Right atrium auricular region (tissue), 2 donors: ENCODE measurements at regions not wholly inside any gene's neighbourhood (a gene's known extent, or its start where the extent isn't known, plus 50 kb on each side); places are given as distances from the start of the nearest gene placed in this dataset.
A peak's percentile ranks its signal among the peaks of the same experiment; 100 is the strongest.

Experiments
- DNase-seq: peaks from one replicate; pipeline ENCODE4 v3.0.0-alpha.2; 2019; ENCODE audit warnings: low spot score
- H3K27ac ChIP-seq, 2 donors: fragments of 200-600 bp; sonication (generic); 1 replicate in 1 of 2; 2 replicates in 1 of 2; pipeline ENCODE4 v1.5.1; 2016 to 2019
- H3K27me3 ChIP-seq, 2 donors: fragments of 200-600 bp; sonication (generic); one replicate each; pipeline versions ENCODE4 v1.5.1 to v1.6.0; 2017 to 2019
- H3K36me3 ChIP-seq: fragments of 200-600 bp; sonication (generic); one replicate; pipeline ENCODE4 v1.5.1; 2016
- H3K4me1 ChIP-seq, 2 donors: fragments of 200-600 bp; sonication (generic); one replicate each; pipeline versions ENCODE4 v1.5.1 to v1.6.0; 2017 to 2019
- H3K4me3 ChIP-seq, 2 donors: fragments of 200-600 bp; sonication (generic); 1 replicate in 1 of 2; 2 replicates in 1 of 2; pipeline ENCODE4 v1.5.1; 2017 to 2019; ENCODE audit warnings: mild to moderate bottlenecking in 1 of 2, moderate library complexity in 1 of 2
- H3K9me3 ChIP-seq, 2 donors: fragments of 200-600 bp; sonication (generic); one replicate each; pipeline ENCODE4 v1.5.1; 2019
- TF ChIP-seq, protein P1 (sequence below), 2 donors: fragments of 200-600 bp; sonication (generic); IDR thresholded peaks; one replicate each; pipeline ENCODE4 v1.5.1; 2019; ENCODE audit warnings: antibody characterized with exemption in 2 of 2

DNA sequence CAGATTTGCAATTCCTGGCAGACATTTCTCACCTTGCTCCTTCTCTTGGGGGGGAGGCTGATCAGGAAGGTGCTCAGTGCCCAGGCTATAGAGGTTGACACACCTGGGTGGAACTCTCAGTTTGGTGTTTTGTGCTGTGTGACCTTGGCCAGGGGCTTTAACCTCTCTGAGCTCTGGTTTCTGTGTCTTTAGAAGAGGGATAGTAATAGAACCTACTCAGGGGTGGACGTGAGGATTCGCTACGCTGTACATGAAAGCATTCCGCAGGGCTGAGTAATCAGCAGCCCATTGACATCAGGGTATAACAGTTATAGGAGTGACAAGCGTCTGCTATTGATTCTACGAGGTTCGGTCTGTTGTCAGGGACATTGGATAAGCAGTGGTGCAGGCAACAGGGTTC lies 98.1 kb downstream of the PHETA1 start:
- Histone ChIP-seq H3K27me3 (no peaks in the 10 kb centered on the region), H3K27ac (no peak overlapping the region), H3K36me3 (no peaks in the 10 kb centered on the region), H3K4me3 (no peak overlapping the region), H3K9me3 (no peaks in the 10 kb centered on the region), H3K4me1 (no peaks in the 10 kb centered on the region)
- no peak for DNase-seq
- TF ChIP-seq, protein P1, sequence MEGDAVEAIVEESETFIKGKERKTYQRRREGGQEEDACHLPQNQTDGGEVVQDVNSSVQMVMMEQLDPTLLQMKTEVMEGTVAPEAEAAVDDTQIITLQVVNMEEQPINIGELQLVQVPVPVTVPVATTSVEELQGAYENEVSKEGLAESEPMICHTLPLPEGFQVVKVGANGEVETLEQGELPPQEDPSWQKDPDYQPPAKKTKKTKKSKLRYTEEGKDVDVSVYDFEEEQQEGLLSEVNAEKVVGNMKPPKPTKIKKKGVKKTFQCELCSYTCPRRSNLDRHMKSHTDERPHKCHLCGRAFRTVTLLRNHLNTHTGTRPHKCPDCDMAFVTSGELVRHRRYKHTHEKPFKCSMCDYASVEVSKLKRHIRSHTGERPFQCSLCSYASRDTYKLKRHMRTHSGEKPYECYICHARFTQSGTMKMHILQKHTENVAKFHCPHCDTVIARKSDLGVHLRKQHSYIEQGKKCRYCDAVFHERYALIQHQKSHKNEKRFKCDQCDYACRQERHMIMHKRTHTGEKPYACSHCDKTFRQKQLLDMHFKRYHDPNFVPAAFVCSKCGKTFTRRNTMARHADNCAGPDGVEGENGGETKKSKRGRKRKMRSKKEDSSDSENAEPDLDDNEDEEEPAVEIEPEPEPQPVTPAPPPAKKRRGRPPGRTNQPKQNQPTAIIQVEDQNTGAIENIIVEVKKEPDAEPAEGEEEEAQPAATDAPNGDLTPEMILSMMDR (IDR thresholded peaks at IDR 0.05) = no peak

DNA sequence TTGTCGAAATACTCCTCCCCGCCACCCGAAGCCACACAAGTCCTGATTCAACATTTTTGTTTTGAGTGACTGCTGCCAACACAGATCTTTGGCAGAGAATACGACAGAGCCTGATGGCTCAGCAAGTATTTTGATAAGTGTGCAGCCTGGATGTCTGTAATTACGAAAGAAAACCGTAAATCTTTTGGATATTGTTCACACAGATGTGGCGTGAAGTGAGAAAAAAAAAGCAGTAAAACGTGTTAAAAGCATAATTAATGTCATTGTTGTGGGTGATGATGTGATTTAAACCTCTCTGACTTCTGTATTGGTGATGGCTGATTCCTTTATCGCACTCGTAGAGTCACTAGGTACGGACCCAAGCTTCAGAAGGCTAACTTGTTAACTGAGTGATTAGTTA lies 98.7 kb downstream of the PHETA1 start:
- Histone ChIP-seq H3K27ac (no peak overlapping the region), H3K36me3 (no peaks in the 10 kb centered on the region), H3K4me1 (no peaks in the 10 kb centered on the region), H3K27me3 (no peaks in the 10 kb centered on the region), H3K9me3 (no peaks in the 10 kb centered on the region), H3K4me3 (no peak overlapping the region)
- no peak for DNase-seq
- TF ChIP-seq, protein P1 (IDR thresholded peaks at IDR 0.05) = no peak

DNA sequence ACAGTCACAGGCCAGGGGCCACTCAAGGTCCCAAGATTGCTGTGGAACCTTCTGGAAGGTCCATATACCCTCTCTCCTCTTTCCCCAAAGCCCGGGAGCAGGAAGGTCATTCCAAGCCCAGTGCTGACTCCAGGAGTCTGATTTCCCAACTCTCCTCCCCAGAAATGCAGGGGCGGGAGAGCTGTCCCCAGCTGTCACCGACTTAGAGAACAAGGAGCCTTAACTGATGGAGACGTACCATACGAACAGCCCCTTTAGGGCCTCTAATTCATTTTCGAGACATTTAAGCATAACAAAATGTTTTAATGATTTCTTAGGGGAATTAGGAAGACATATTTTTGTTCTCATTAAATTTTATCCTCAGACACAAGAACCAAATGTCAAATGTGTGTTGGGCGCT lies 99.2 kb downstream of the PHETA1 start:
- Histone ChIP-seq H3K27me3 (no peaks in the 10 kb centered on the region), H3K27ac (no peak overlapping the region), H3K9me3 (no peaks in the 10 kb centered on the region), H3K4me1 (no peaks in the 10 kb centered on the region), H3K4me3 (no peak overlapping the region), H3K36me3 (no peaks in the 10 kb centered on the region)
- TF ChIP-seq, protein P1 (IDR thresholded peaks at IDR 0.05) = no peak
- no peak for DNase-seq

DNA sequence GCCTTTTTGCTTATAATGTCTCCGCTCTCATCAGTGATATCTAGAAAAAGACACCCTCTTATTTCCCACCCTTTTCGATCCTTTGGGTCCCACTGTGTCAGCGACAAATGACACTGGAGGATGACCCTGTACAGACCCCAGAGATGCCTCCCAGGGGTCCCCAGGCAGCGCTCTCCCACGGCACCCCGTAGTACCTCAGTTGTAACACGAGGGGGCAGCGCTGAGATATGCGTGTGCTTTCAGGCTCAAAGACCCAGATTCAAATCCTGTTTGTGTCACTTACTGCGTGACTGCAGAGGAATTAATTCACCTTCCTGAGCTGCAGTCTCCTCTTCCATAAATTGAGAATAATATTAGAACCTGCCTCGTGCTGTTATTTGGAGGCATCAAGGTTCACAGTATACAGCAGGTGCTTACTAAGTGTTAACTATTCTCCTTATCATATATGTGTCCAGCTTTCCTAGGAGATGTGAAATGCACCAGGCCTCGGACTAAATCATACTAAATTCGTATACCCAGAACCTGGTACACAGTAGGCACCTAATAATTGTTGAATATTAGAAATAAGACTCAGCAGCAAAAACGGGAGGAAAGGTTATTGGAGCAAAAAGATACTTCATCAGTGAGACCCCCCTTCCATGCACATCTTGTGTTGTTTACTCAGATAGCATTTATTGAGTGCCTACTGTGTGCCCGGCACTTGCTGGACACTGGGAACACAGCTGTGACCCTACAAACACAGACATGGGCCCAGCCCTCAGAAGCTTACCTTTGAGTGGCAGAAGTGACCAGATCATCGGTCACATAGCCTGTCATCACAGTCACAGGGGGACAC lies 99.9 kb downstream of the PHETA1 start:
- Histone ChIP-seq H3K9me3 (no peaks in the 10 kb centered on the region), H3K36me3 (no peaks in the 10 kb centered on the region), H3K27me3 (no peaks in the 10 kb centered on the region), H3K4me3 (no peak overlapping the region), H3K27ac (no peak overlapping the region), H3K4me1 (no peaks in the 10 kb centered on the region)
- DNase-seq = no peak
- TF ChIP-seq, protein P1 (IDR thresholded peaks at IDR 0.05) = peak in 1 of 2 donors; percentile 52

DNA sequence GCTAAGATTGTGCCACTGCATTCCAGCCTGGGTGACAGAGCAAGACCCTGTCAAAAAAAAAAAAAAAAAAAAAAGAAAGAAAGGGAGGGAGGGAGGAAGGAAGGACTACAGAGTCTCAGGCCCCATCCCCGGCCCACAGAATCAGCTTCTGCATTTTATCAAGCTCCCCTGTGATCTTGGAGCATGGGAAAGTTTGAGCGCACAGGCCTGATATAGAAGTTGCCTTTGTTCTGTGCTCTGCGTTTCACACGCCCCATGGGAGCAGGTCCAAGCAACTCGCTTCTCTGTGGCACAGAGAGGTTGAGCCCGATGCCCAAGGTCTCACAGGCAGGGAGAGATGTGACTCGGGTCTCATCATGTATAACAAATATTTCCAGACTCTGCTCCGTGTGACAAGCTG lies 101.8 kb downstream of the PHETA1 start:
- TF ChIP-seq, protein P1 (IDR thresholded peaks at IDR 0.05) = no peak
- Histone ChIP-seq H3K9me3 (no peaks in the 10 kb centered on the region), H3K4me3 (no peak overlapping the region), H3K36me3 (no peaks in the 10 kb centered on the region), H3K27me3 (no peaks in the 10 kb centered on the region), H3K27ac (no peak overlapping the region), H3K4me1 (no peaks in the 10 kb centered on the region)
- DNase-seq = no peak
